ENCODE measurements at regions not wholly inside any gene's neighbourhood (a gene's known extent, or its start where the extent isn't known, plus 50 kb on each side); places are given as distances from the start of the nearest gene placed in this dataset.

DNA sequence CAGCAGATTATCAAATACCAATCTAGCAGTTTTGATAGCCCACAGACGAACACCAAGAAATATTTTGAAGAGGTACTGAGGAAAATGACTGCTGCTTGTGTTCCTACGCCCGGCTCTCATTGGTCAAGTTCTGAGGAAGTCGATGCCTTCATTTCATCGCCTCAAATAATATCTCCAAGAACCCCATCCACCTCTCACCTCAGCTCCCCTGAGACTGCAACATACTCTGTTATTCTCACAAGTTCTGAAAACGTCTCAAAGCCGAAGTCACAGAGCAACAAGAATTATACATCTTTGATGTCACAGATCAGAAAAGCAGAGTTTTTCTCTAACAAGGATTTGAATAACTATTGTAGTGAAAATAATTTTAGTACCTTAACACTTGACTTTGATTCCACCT is 55.5 kb upstream of the BCAT1 start:
- TF ChIP-seq, protein P1, sequence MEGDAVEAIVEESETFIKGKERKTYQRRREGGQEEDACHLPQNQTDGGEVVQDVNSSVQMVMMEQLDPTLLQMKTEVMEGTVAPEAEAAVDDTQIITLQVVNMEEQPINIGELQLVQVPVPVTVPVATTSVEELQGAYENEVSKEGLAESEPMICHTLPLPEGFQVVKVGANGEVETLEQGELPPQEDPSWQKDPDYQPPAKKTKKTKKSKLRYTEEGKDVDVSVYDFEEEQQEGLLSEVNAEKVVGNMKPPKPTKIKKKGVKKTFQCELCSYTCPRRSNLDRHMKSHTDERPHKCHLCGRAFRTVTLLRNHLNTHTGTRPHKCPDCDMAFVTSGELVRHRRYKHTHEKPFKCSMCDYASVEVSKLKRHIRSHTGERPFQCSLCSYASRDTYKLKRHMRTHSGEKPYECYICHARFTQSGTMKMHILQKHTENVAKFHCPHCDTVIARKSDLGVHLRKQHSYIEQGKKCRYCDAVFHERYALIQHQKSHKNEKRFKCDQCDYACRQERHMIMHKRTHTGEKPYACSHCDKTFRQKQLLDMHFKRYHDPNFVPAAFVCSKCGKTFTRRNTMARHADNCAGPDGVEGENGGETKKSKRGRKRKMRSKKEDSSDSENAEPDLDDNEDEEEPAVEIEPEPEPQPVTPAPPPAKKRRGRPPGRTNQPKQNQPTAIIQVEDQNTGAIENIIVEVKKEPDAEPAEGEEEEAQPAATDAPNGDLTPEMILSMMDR (IDR thresholded peaks at IDR 0.05): no peak
- TF ChIP-seq POLR2AphosphoS5 (IDR thresholded peaks at IDR 0.05) (no peak), POLR2A (IDR thresholded peaks at IDR 0.05) (no peak), EP300 (IDR thresholded peaks at IDR 0.05) (no peak)

Data from upper lobe of left lung (tissue), 4 donors.